DND-41 (cell line): ENCODE measurements at regions not wholly inside any gene's neighbourhood (a gene's known extent, or its start where the extent isn't known, plus 50 kb on each side); places are given as distances from the start of the nearest gene placed in this dataset.

Experiments used
- ATAC-seq: fragments of 200-7000 bp; cut with Tn5 transposase; 3 replicates; pipeline ENCODE4 v1.9.1; 2021; ENCODE audit warnings: low read depth; ENCODE audit not compliant: insufficient read depth
- DNase-seq: peaks from one replicate; pipeline ENCODE4 v3.0.0-alpha.2; 2020
- H2AFZ ChIP-seq: 2 replicates; pipeline ENCODE4 v1.6.0; 2012; ENCODE audit warnings: low read depth, low read length
- H3K27ac ChIP-seq: 2 replicates; pipeline ENCODE4 v1.5.1; 2012; ENCODE audit warnings: low read length, inconsistent platforms
- H3K27me3 ChIP-seq: fragments of 200-600 bp; sonication (generic); 2 replicates; pipeline ENCODE4 v1.6.0; 2012; ENCODE audit warnings: low read length, mild to moderate bottlenecking, inconsistent platforms; ENCODE audit not compliant: insufficient read depth, poor library complexity
- H3K36me3 ChIP-seq: 2 replicates; pipeline ENCODE4 v1.5.1; 2012; ENCODE audit warnings: low read length, inconsistent platforms; ENCODE audit not compliant: insufficient read depth
- H3K4me1 ChIP-seq: 2 replicates; pipeline ENCODE4 v1.5.1; 2012; ENCODE audit warnings: mild to moderate bottlenecking, low read length; ENCODE audit not compliant: insufficient read depth
- H3K4me2 ChIP-seq: 2 replicates; pipeline ENCODE4 v1.6.0; 2012; ENCODE audit warnings: mild to moderate bottlenecking, moderate library complexity, low read length, inconsistent platforms; ENCODE audit not compliant: insufficient read depth
- H3K4me3 ChIP-seq, 2 experiments: fragments of 200-600 bp in 1 of 2; shearing (Covaris generic) in 1 of 2; 2 replicates each; pipeline ENCODE4 v1.5.1; 2012 to 2016; ENCODE audit warnings: inconsistent platforms in 2 of 2, low read length in 2 of 2, mild to moderate bottlenecking in 2 of 2, low read depth in 1 of 2, moderate library complexity in 1 of 2
- H3K79me2 ChIP-seq: 2 replicates; pipeline ENCODE4 v1.6.0; 2012; ENCODE audit warnings: low read length, inconsistent platforms; ENCODE audit not compliant: insufficient read depth
- H3K9ac ChIP-seq: 2 replicates; pipeline ENCODE4 v1.6.0; 2012; ENCODE audit warnings: low read depth, mild to moderate bottlenecking, inconsistent platforms, low read length, moderate library complexity
- H3K9me3 ChIP-seq: 2 replicates; pipeline ENCODE4 v1.5.1; 2012; ENCODE audit warnings: low read length, moderate library complexity, mild to moderate bottlenecking, inconsistent platforms; ENCODE audit not compliant: insufficient read depth, severe bottlenecking
- H4K20me1 ChIP-seq: 2 replicates; pipeline ENCODE4 v1.6.0; 2012; ENCODE audit warnings: low read length; ENCODE audit not compliant: insufficient read depth
- EZH2 ChIP-seq: IDR thresholded peaks from 3 replicates; pipeline ENCODE4 v1.6.1; 2012; ENCODE audit warnings: borderline replicate concordance, low read depth, mild to moderate bottlenecking, moderate library complexity, low read length, inconsistent platforms; ENCODE audit not compliant: severe bottlenecking
- TF ChIP-seq, protein P1 (sequence below): IDR thresholded peaks from 2 replicates; pipeline ENCODE4 v1.5.1; 2012; ENCODE audit warnings: borderline replicate concordance, low read length, moderate library complexity, mild to moderate bottlenecking; ENCODE audit not compliant: poor library complexity, severe bottlenecking; ENCODE audit errors: extremely low read depth

DNA sequence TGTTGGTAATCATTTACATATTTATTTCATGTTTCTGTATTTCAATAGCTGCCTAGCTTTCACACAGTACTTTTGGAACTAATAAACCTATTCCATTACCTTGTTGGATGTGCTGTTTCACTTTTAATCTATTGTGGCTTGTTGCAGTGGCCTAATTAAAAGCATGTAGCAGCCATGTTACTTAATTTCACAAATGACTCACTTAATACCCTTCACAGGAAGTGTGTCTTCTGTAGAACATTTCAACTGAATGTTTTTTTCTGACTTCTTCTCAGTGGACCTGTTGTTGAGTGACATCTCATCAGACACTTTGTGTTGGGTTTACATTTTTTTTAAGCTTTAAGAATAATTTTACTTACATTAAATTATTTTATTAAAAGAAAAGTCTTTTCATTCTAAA lies 260.5 kb upstream of the THUMPD2 start:
- Histone ChIP-seq H3K4me1 (peaks cover 17% of the 10 kb centered on the region), H3K27me3 (no peaks in the 10 kb centered on the region), H3K27ac (peak overlapping the region; percentile 6; the same call in 1 of the 2 replicates), H3K4me3 (no peak overlapping the region), H3K4me2 (no peak overlapping the region), H3K36me3 (no peaks in the 10 kb centered on the region), H3K9ac (no peak overlapping the region), H2AFZ (peak overlapping the region; percentile 9; the same call in 1 of the 2 replicates), H3K79me2 (no peaks in the 10 kb centered on the region), H3K9me3 (peaks cover 5% of the 10 kb centered on the region), H4K20me1 (no peaks in the 10 kb centered on the region)
- DNase-seq, result no peak
- peak; percentile 76 for ATAC-seq
- TF ChIP-seq, protein P1, sequence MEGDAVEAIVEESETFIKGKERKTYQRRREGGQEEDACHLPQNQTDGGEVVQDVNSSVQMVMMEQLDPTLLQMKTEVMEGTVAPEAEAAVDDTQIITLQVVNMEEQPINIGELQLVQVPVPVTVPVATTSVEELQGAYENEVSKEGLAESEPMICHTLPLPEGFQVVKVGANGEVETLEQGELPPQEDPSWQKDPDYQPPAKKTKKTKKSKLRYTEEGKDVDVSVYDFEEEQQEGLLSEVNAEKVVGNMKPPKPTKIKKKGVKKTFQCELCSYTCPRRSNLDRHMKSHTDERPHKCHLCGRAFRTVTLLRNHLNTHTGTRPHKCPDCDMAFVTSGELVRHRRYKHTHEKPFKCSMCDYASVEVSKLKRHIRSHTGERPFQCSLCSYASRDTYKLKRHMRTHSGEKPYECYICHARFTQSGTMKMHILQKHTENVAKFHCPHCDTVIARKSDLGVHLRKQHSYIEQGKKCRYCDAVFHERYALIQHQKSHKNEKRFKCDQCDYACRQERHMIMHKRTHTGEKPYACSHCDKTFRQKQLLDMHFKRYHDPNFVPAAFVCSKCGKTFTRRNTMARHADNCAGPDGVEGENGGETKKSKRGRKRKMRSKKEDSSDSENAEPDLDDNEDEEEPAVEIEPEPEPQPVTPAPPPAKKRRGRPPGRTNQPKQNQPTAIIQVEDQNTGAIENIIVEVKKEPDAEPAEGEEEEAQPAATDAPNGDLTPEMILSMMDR, result no peak
- no peak for TF ChIP-seq EZH2

DNA sequence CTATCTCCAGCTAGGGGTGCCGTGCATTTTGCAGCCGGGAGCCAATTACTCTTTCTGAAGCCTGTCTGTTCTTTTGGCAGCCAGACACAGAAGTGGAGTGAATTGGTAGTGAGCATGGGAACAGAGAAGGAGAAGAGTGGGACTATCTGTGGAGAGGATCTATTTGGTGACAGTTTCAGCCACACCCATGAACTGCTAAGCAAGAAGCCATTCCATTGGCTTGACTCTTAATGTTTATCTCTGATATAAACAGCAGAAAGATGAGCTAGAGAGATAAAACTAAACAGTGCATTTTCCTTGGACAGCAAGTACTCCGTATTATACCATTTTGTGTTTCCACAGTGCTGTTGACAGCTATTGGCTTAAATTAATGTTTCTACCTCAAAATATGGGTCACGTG lies 259.6 kb upstream of the THUMPD2 start:
- DNase-seq (no peak), ATAC-seq (no peak)
- Histone ChIP-seq H3K79me2 (no peaks in the 10 kb centered on the region), H3K4me3 (no peak overlapping the region), H3K27ac (no peak overlapping the region), H3K27me3 (no peaks in the 10 kb centered on the region), H3K9ac (no peak overlapping the region), H2AFZ (no peak overlapping the region), H3K4me1 (peaks cover 17% of the 10 kb centered on the region), H3K4me2 (no peak overlapping the region), H3K9me3 (peaks cover 14% of the 10 kb centered on the region), H3K36me3 (no peaks in the 10 kb centered on the region), H4K20me1 (no peaks in the 10 kb centered on the region)
- TF ChIP-seq, protein P1, result no peak
- no peak for TF ChIP-seq EZH2

DNA sequence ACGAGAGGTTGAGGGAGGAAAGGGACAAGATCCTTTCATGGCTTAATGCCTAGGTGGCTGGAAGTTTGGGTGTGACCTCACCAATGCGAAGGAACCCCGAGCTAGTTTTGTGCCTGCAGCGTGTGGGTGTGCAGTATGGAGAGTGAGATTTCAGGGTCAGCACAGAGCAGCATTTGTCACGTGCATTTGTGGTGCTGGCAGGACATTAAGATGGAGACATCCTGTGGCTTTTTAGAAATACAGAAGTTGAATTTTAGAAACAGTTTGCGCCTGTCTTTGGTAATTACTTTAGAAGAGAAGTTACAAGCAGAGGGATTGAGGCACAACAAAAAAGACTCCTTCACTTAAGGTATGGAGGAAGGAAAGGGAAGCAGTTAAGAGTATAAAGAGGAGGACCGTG lies 258.2 kb upstream of the THUMPD2 start:
- Histone ChIP-seq H2AFZ (no peak overlapping the region), H3K36me3 (no peaks in the 10 kb centered on the region), H3K4me2 (no peak overlapping the region), H3K9me3 (peaks cover 14% of the 10 kb centered on the region), H3K27ac (no peak overlapping the region), H3K79me2 (no peaks in the 10 kb centered on the region), H3K9ac (no peak overlapping the region), H3K4me3 (no peak overlapping the region), H4K20me1 (no peaks in the 10 kb centered on the region), H3K4me1 (peaks cover 17% of the 10 kb centered on the region), H3K27me3 (no peaks in the 10 kb centered on the region)
- no peak for ATAC-seq
- TF ChIP-seq, protein P1, result no peak
- TF ChIP-seq EZH2, result no peak
- DNase-seq, result no peak

DNA sequence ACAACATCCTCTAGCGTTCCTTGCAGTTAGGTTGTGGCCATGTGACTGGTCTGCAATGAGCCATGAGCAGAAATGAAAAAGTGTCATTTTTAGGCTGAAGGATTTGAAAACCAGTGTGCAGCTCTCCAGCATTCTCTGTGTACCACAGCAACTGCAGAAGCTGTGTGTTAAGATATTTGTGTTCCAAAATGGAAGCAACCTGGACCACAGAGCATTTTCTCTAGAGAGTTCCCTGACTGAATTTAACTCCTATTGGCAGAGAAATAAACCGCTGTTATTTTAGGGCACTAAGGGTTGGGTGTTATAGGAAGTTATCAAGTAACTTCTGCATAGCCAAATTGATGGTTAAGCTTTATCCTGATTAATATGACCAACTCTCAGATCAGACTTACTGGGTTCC lies 257.2 kb upstream of the THUMPD2 start:
- ATAC-seq (no peak), DNase-seq (no peak)
- no peak overlapping the region for H3K4me3 ChIP-seq
- no peaks in the 10 kb centered on the region for H4K20me1 ChIP-seq
- H3K4me2 ChIP-seq, result no peak overlapping the region
- H3K4me1 ChIP-seq, result peaks cover 17% of the 10 kb centered on the region
- peaks cover 14% of the 10 kb centered on the region for H3K9me3 ChIP-seq
- TF ChIP-seq, protein P1, result no peak
- TF ChIP-seq EZH2, result no peak
- H3K9ac ChIP-seq, result no peak overlapping the region
- H3K79me2 ChIP-seq, result no peaks in the 10 kb centered on the region
- no peaks in the 10 kb centered on the region for H3K36me3 ChIP-seq
- H3K27ac ChIP-seq, result no peak overlapping the region
- H2AFZ ChIP-seq, result no peak overlapping the region
- H3K27me3 ChIP-seq, result no peaks in the 10 kb centered on the region
